B cell (primary cell): ENCODE measurements at regions not wholly inside any gene's neighbourhood (a gene's known extent, or its start where the extent isn't known, plus 50 kb on each side); places are given as distances from the start of the nearest gene placed in this dataset.

ENCODE experiments used
- ATAC-seq: fragments of 200-7000 bp; cut with Tn5 transposase; one replicate; pipeline ENCODE4 v1.10.0; 2021; ENCODE audit warnings: low read depth, mild to moderate bottlenecking, moderate number of reproducible peaks, moderate library complexity
- CTCF ChIA-PET: fragments of 350-600 bp; sonication (Branson Sonifier 250); formaldehyde crosslinking; loops from one replicate; lab custom pipeline; 2021; ENCODE audit warnings: antibody characterized with exemption, inconsistent platforms; lab: Charles Lee
- POLR2A ChIA-PET: fragments of 350-600 bp; sonication (Branson Sonifier 250); formaldehyde crosslinking; loops from one replicate; lab custom pipeline; 2021; ENCODE audit warnings: antibody characterized with exemption; lab: Charles Lee
- DNase-seq: peaks from one replicate; pipeline ENCODE4 v3.0.0; 2013
- H2AFZ ChIP-seq: 2 replicates; pipeline ENCODE4 v1.6.1; 2012; ENCODE audit warnings: mild to moderate bottlenecking, low read depth, low read length; ENCODE audit not compliant: insufficient read depth, poor library complexity, severe bottlenecking
- H3K27ac ChIP-seq, 2 donors: 1 replicate in 1 of 2; 2 replicates in 1 of 2; pipeline ENCODE4 v1.5.1; 2012 to 2013; ENCODE audit warnings: low read length in 2 of 2, mild to moderate bottlenecking in 2 of 2, moderate library complexity in 1 of 2
- H3K27me3 ChIP-seq, 4 experiments: fragments of 200-600 bp in 1 of 4; sonication (generic) in 1 of 4; replicated peaks in 1 of 4; 1 replicate in 2 of 4; 2 replicates in 2 of 4; pipeline versions ENCODE4 v1.6.1 to v1.7.0; 2013 to 2016; ENCODE audit warnings: low read length in 3 of 4, mild to moderate bottlenecking in 2 of 4, mixed read lengths in 1 of 4, moderate library complexity in 1 of 4; ENCODE audit not compliant: insufficient read depth in 4 of 4, control insufficient read depth in 3 of 4; ENCODE audit errors: control extremely low read depth in 1 of 4
- H3K36me3 ChIP-seq, 2 experiments: replicated peaks in 1 of 2; 1 replicate in 1 of 2; 2 replicates in 1 of 2; pipeline versions ENCODE4 v1.6.1 to v1.7.1; 2013; ENCODE audit warnings: low read length in 1 of 2; ENCODE audit not compliant: insufficient read depth in 2 of 2, control insufficient read depth in 1 of 2; ENCODE audit errors: control extremely low read depth in 1 of 2, extremely low read depth in 1 of 2
- H3K4me1 ChIP-seq, 2 donors: fragments of 200-600 bp in 1 of 2; sonication (generic) in 1 of 2; 1 replicate in 1 of 2; 2 replicates in 1 of 2; pipeline versions ENCODE4 v1.5.1 to v1.6.1; 2013 to 2017; ENCODE audit warnings: low read length in 2 of 2; ENCODE audit not compliant: control insufficient read depth in 2 of 2, insufficient read depth in 2 of 2
- H3K4me2 ChIP-seq: replicated peaks from 2 replicates; pipeline ENCODE3; 2012; ENCODE audit warnings: mild to moderate bottlenecking, low read depth, low read length; ENCODE audit not compliant: poor library complexity, severe bottlenecking
- H3K4me3 ChIP-seq, 5 experiments: fragments of 200-600 bp in 1 of 5; sonication (generic) in 1 of 5; 1 replicate in 3 of 5; 2 replicates in 2 of 5; pipeline versions ENCODE4 v1.5.1 to v1.7.0; 2011 to 2016; ENCODE audit warnings: low read length in 4 of 5, mild to moderate bottlenecking in 4 of 5, low read depth in 2 of 5, control low read depth in 1 of 5, moderate library complexity in 1 of 5; ENCODE audit not compliant: insufficient read depth in 1 of 5; ENCODE audit errors: control extremely low read depth in 1 of 5, extremely low read depth in 1 of 5
- H3K79me2 ChIP-seq: fragments of 200-600 bp; sonication (generic); one replicate; pipeline ENCODE4 v1.6.0; 2016; ENCODE audit warnings: low read length; ENCODE audit not compliant: control insufficient read depth, insufficient read depth
- H3K9ac ChIP-seq: fragments of 200-600 bp; sonication (generic); 2 replicates; pipeline ENCODE4 v1.6.1; 2017; ENCODE audit warnings: mild to moderate bottlenecking, low read length, moderate library complexity
- H3K9me3 ChIP-seq, 3 donors: one replicate each; pipeline versions ENCODE4 v1.6.1 to v1.7.1; 2013; ENCODE audit warnings: low read length in 2 of 3; ENCODE audit not compliant: control insufficient read depth in 2 of 3, insufficient read depth in 1 of 3; ENCODE audit errors: control extremely low read depth in 1 of 3
- H4K20me1 ChIP-seq: 2 replicates; pipeline ENCODE4 v1.6.0; 2012; ENCODE audit warnings: mild to moderate bottlenecking, low read length; ENCODE audit not compliant: insufficient read depth, control insufficient read depth, poor library complexity, severe bottlenecking
- H3K27ac Mint-ChIP-seq: one replicate; pipeline ENCODE4 v1.8.0; 2021; ENCODE audit warnings: mixed read lengths
- H3K27me3 Mint-ChIP-seq: one replicate; pipeline ENCODE4 v1.8.0; 2021; ENCODE audit warnings: mixed read lengths
- H3K4me1 Mint-ChIP-seq: one replicate; pipeline ENCODE4 v1.8.0; 2021; ENCODE audit warnings: mixed read lengths
- H3K4me3 Mint-ChIP-seq: one replicate; pipeline ENCODE4 v1.8.0; 2021; ENCODE audit warnings: mixed read lengths
- H3K9me3 Mint-ChIP-seq: one replicate; pipeline ENCODE4 v1.8.0; 2022; ENCODE audit warnings: mixed read lengths; ENCODE audit not compliant: insufficient read depth
- CTCF ChIP-seq: fragments of 200-600 bp; IDR thresholded peaks from one replicate; pipeline ENCODE4 v1.8.0; 2022; ENCODE audit warnings: antibody characterized with exemption, mild to moderate bottlenecking
- EZH2 ChIP-seq: IDR thresholded peaks from 2 replicates; pipeline ENCODE4 v1.6.1; 2012; ENCODE audit warnings: borderline replicate concordance, low read depth, mild to moderate bottlenecking, moderate library complexity, low read length; ENCODE audit not compliant: insufficient read depth, poor library complexity, severe bottlenecking
- WGBS: methylation state at CpG from one replicate; pipeline ENCODE4 v1.1.5; 2013; ENCODE audit warnings: missing lambda C conversion rate; ENCODE audit not compliant: insufficient coverage; 5-methylcytosine and 5-hydroxymethylcytosine counted together
- intact Hi-C: fragments of 100-400 bp; cut with micrococcal nuclease; formaldehyde crosslinking; loops from one replicate; pipeline ENCODE4 v1.10.0; 2022

GRCh38 chr3:180836766-180837165 is 75.7 kb upstream of the FXR1 start:
- Histone ChIP-seq H3K4me1 (no peaks in the 10 kb centered on the region), H3K4me3 (no peak overlapping the region), H3K4me2 (no peak overlapping the region), H3K79me2 (no peaks in the 10 kb centered on the region), H3K36me3 (no peaks in the 10 kb centered on the region), H3K27me3 (no peaks in the 10 kb centered on the region), H2AFZ (no peak overlapping the region), H3K9me3 (peaks cover 0 to 1% (median 0%) of the 10 kb centered on the region in 3 donors), H3K27ac (no peak overlapping the region), H4K20me1 (no peaks in the 10 kb centered on the region), H3K9ac (no peak overlapping the region)
- no peaks in the 10 kb centered on the region for H3K9me3 Mint-ChIP-seq
- CTCF ChIA-PET, result no interaction called here
- ATAC-seq (no peak), DNase-seq (no peak)
- POLR2A ChIA-PET, result no interaction called here
- TF ChIP-seq EZH2 (no peak), CTCF (no peak)
- H3K27me3 Mint-ChIP-seq, result no peaks in the 10 kb centered on the region
- no CpG with 5 or more reads among the region's 1 CpG for WGBS
- no peak overlapping the region for H3K4me3 Mint-ChIP-seq
- H3K27ac Mint-ChIP-seq, result no peak overlapping the region
- intact Hi-C loops, result no loop called here
- H3K4me1 Mint-ChIP-seq, result no peaks in the 10 kb centered on the region

- no peak for ATAC-seq
- no peak for DNase-seq
- H3K27ac ChIP-seq, result no peak overlapping the region
- intact Hi-C loops, result no loop called here
- TF ChIP-seq CTCF (no peak), EZH2 (no peak)
- no peak overlapping the region for H3K9ac ChIP-seq
- H3K27ac Mint-ChIP-seq, result no peak overlapping the region
- no peak overlapping the region for H3K4me2 ChIP-seq
- no peaks in the 10 kb centered on the region for H3K4me1 ChIP-seq
- peaks cover 0 to 2% (median 0%) of the 10 kb centered on the region in 3 donors for H3K9me3 ChIP-seq
- H2AFZ ChIP-seq, result no peak overlapping the region
- no peak overlapping the region for H3K4me3 Mint-ChIP-seq
- H3K9me3 Mint-ChIP-seq, result peaks cover 5% of the 10 kb centered on the region
- no peaks in the 10 kb centered on the region for H4K20me1 ChIP-seq
- H3K79me2 ChIP-seq, result no peaks in the 10 kb centered on the region
- 50% methylated on average over 1 of the region's 2 CpGs for WGBS
- H3K27me3 ChIP-seq, result peaks cover 0 to 4% (median 1%) of the 10 kb centered on the region in 4 experiments
- POLR2A ChIA-PET, result no interaction called here
- CTCF ChIA-PET, result no interaction called here
- no peaks in the 10 kb centered on the region for H3K36me3 ChIP-seq
- no peaks in the 10 kb centered on the region for H3K4me1 Mint-ChIP-seq
- H3K27me3 Mint-ChIP-seq, result peaks cover 17% of the 10 kb centered on the region
- H3K4me3 ChIP-seq, result no peak overlapping the region
These were observed 57.6 kb upstream of the FXR1 start for GRCh38 chr3:180854887-180855286.
